Fibroblast of mammary gland (primary cell): ENCODE measurements at regions not wholly inside any gene's neighbourhood (a gene's known extent, or its start where the extent isn't known, plus 50 kb on each side); places are given as distances from the start of the nearest gene placed in this dataset.

Experiments used
- DNase-seq: peaks from one replicate; pipeline ENCODE4 v3.0.0-alpha.2; 2010; ENCODE audit warnings: low read depth
- H3K4me3 ChIP-seq: 2 replicates; pipeline ENCODE4 v1.5.1; 2011; ENCODE audit warnings: low read depth, mild to moderate bottlenecking, low read length, moderate library complexity; ENCODE audit not compliant: control insufficient read depth
- TF ChIP-seq, protein P1 (sequence below): conservative IDR thresholded peaks from 2 replicates; pipeline ENCODE4 v1.5.1; 2011; ENCODE audit warnings: low read depth, low read length, inconsistent platforms; ENCODE audit not compliant: control insufficient read depth, insufficient read depth

DNA sequence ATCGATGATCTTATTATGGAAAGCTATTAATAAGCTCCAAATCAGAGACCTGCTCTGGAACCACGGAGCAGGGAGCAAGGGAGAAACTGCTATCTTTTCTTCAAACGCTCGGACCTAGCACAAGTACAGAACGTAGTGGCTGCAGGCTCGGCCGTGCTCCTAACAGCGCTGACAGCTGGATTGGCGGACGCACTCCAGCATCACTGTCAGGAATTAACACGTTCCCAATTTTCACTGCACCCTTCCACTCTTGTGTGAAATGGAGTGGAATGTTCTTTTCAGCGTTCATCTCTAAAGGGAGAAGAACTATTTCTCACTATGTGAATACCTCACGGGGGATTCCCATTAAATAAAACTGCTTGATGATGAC lies 106.9 kb downstream of the ZNF281 start:
- peak; percentile 21 for DNase-seq
- TF ChIP-seq, protein P1, sequence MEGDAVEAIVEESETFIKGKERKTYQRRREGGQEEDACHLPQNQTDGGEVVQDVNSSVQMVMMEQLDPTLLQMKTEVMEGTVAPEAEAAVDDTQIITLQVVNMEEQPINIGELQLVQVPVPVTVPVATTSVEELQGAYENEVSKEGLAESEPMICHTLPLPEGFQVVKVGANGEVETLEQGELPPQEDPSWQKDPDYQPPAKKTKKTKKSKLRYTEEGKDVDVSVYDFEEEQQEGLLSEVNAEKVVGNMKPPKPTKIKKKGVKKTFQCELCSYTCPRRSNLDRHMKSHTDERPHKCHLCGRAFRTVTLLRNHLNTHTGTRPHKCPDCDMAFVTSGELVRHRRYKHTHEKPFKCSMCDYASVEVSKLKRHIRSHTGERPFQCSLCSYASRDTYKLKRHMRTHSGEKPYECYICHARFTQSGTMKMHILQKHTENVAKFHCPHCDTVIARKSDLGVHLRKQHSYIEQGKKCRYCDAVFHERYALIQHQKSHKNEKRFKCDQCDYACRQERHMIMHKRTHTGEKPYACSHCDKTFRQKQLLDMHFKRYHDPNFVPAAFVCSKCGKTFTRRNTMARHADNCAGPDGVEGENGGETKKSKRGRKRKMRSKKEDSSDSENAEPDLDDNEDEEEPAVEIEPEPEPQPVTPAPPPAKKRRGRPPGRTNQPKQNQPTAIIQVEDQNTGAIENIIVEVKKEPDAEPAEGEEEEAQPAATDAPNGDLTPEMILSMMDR = no peak
- peak overlapping the region; percentile 78 for H3K4me3 ChIP-seq

DNA sequence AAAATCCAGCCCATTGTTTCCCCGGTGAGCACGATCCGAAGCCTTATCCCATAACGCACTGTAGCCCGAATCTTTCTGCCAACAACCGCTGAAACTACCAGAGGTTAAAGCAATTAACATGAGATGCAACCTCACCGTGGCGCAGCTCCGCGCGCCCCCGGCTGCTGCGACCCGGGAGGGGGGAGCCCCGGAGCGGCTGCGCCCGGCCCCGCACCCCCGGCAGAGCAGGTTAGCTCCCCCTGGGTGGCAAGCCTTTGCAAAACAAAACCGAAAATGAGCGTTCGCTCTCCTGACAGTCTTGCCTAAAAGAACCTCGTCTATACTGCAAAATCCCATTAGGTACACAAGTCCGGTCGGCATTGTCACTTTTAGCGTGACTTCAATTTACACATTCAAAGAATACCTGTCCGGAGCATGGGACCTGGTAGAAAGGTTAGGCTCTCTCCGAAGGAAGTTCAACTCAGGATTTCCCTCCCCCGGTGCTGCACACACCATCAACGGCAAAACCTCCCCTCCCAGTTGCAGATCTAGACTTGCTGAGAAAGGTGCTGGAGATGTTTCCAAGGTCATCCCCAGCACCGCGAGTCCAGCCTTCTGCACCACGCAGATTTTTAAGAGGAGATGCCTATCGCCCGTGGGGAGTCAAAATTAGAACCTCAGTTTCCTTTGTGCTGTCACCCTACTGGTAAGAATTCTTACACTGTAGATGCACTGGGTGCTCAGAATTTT lies 107.5 kb downstream of the ZNF281 start:
- peak overlapping the region; percentile 78 for H3K4me3 ChIP-seq
- peak; percentile 30 for DNase-seq
- TF ChIP-seq, protein P1 = no peak

GRCh38 chr1:200301152-200301551 lies 108.7 kb downstream of the ZNF281 start:
- TF ChIP-seq, protein P1 = no peak
- DNase-seq = no peak
- H3K4me3 ChIP-seq = no peak overlapping the region

GRCh38 chr1:200299571-200299970 lies 110.3 kb downstream of the ZNF281 start:
- H3K4me3 ChIP-seq = no peak overlapping the region
- DNase-seq = no peak
- TF ChIP-seq, protein P1 = no peak

- no peak for DNase-seq
- no peak overlapping the region for H3K4me3 ChIP-seq
- TF ChIP-seq, protein P1 = no peak
Measured at GRCh38 chr1:200298242-200298641, 111.6 kb downstream of the ZNF281 start.

- H3K4me3 ChIP-seq = no peak overlapping the region
- DNase-seq = no peak
- TF ChIP-seq, protein P1 = no peak
Measured at GRCh38 chr1:200296091-200296661, 113.7 kb downstream of the ZNF281 start.
